SK-N-MC (cell line): ENCODE measurements at regions not wholly inside any gene's neighbourhood (a gene's known extent, or its start where the extent isn't known, plus 50 kb on each side); places are given as distances from the start of the nearest gene placed in this dataset.

Experiments
- EZH2 ChIP-seq: fragments of 200-600 bp; sonication (generic); IDR thresholded peaks from one replicate; pipeline ENCODE4 v1.6.1; 2017; ENCODE audit warnings: antibody characterized with exemption
- POLR2AphosphoS5 ChIP-seq: IDR thresholded peaks from 2 replicates; pipeline ENCODE4 v1.6.1; 2012; ENCODE audit warnings: mild to moderate bottlenecking, low read depth, low read length, borderline replicate concordance

- TF ChIP-seq POLR2AphosphoS5 (no peak), EZH2 (no peak)
Measured at GRCh38 chrX:131617182-131617581, 73.3 kb downstream of the OR13H1 start.
